GM23338 (cell line): ENCODE measurements at regions not wholly inside any gene's neighbourhood (a gene's known extent, or its start where the extent isn't known, plus 50 kb on each side); places are given as distances from the start of the nearest gene placed in this dataset.

ENCODE experiments used
- ATAC-seq: fragments of 200-7000 bp; cut with Tn5 transposase; 3 replicates; pipeline ENCODE4 v1.9.1; 2020
- DNase-seq: peaks from one replicate; pipeline ENCODE4 v3.0.0-alpha.2; 2015; ENCODE audit warnings: low spot score
- H2AFZ ChIP-seq: fragments of 200-600 bp; sonication (generic); 2 replicates; pipeline ENCODE4 v1.8.0; 2016; ENCODE audit warnings: antibody characterized with exemption, mild to moderate bottlenecking, moderate library complexity
- H3F3A ChIP-seq: fragments of 200-600 bp; sonication (generic); replicated peaks from 2 replicates; pipeline ENCODE4 v1.8.0; 2017; ENCODE audit warnings: antibody characterized with exemption, mixed run types, low read depth
- H3K27ac ChIP-seq: fragments of 200-600 bp; sonication (generic); 2 replicates; pipeline ENCODE4 v1.6.1; 2016; ENCODE audit warnings: low read depth
- H3K27me3 ChIP-seq: fragments of 200-600 bp; sonication (generic); 2 replicates; pipeline ENCODE4 v1.8.0; 2016; ENCODE audit warnings: mild to moderate bottlenecking, mixed run types, moderate library complexity; ENCODE audit not compliant: insufficient read depth
- H3K36me3 ChIP-seq: fragments of 200-600 bp; sonication (generic); 2 replicates; pipeline ENCODE4 v1.8.0; 2016; ENCODE audit warnings: mild to moderate bottlenecking; ENCODE audit not compliant: insufficient read depth
- H3K4me1 ChIP-seq: fragments of 200-600 bp; sonication (generic); 2 replicates; pipeline ENCODE4 v1.8.0; 2016; ENCODE audit warnings: mild to moderate bottlenecking, moderate library complexity; ENCODE audit not compliant: insufficient read depth
- H3K4me2 ChIP-seq: fragments of 200-600 bp; sonication (generic); 2 replicates; pipeline ENCODE4 v1.7.1; 2017; ENCODE audit warnings: mixed run types
- H3K4me3 ChIP-seq: fragments of 200-600 bp; sonication (generic); 2 replicates; pipeline ENCODE4 v1.6.1; 2016; ENCODE audit warnings: mixed run types
- H3K79me2 ChIP-seq: fragments of 200-600 bp; sonication (generic); replicated peaks from 2 replicates; pipeline ENCODE4 v1.8.0; 2017; ENCODE audit warnings: mild to moderate bottlenecking; ENCODE audit not compliant: insufficient read depth
- H3K9me2 ChIP-seq: fragments of 200-600 bp; sonication (generic); 2 replicates; pipeline ENCODE4 v1.8.0; 2017; ENCODE audit not compliant: insufficient read depth
- H4K20me1 ChIP-seq: fragments of 200-600 bp; sonication (generic); replicated peaks from 2 replicates; pipeline ENCODE4 v1.8.0; 2017; ENCODE audit warnings: mild to moderate bottlenecking; ENCODE audit not compliant: insufficient read depth
- H3K27ac Mint-ChIP-seq: 2 replicates; pipeline ENCODE4 v1.8.0; 2020; ENCODE audit warnings: inconsistent platforms, mild to moderate bottlenecking, moderate library complexity, mixed read lengths
- H3K27me3 Mint-ChIP-seq: 3 replicates; pipeline ENCODE4 v1.8.0; 2022; ENCODE audit warnings: low read depth, mild to moderate bottlenecking, moderate library complexity, mixed read lengths, inconsistent platforms; ENCODE audit not compliant: insufficient read depth, poor library complexity
- H3K36me3 Mint-ChIP-seq: 3 replicates; pipeline ENCODE4 v1.8.0; 2021; ENCODE audit warnings: low read depth, mild to moderate bottlenecking, inconsistent platforms, moderate library complexity, mixed read lengths
- H3K4me1 Mint-ChIP-seq: 3 replicates; pipeline ENCODE4 v1.8.0; 2020; ENCODE audit warnings: mild to moderate bottlenecking, inconsistent platforms, mixed read lengths
- H3K4me3 Mint-ChIP-seq: 3 replicates; pipeline ENCODE4 v1.8.0; 2021; ENCODE audit warnings: moderate library complexity, mild to moderate bottlenecking, inconsistent platforms, mixed read lengths
- H3K9me3 Mint-ChIP-seq: 3 replicates; pipeline ENCODE4 v1.8.0; 2020; ENCODE audit warnings: moderate library complexity, mild to moderate bottlenecking, inconsistent platforms, mixed read lengths
- ZNF331 ChIP-seq: fragments of 250-450 bp; sonication (Bioruptor Pico); IDR thresholded peaks from 2 replicates; pipeline ENCODE4 v1.5.0; 2020; ENCODE audit warnings: low read depth, mild to moderate bottlenecking, moderate library complexity
- TF ChIP-seq, protein P1 (sequence below): IDR thresholded peaks from 2 replicates; pipeline ENCODE4 v1.6.1; 2016; ENCODE audit warnings: antibody characterized with exemption
- TF ChIP-seq, protein P2 (sequence below): fragments of 250-450 bp; sonication (Bioruptor Pico); IDR thresholded peaks from 2 replicates; pipeline ENCODE4 v1.5.0; 2020; ENCODE audit warnings: mild to moderate bottlenecking, moderate library complexity
- TF ChIP-seq, protein P3 (sequence below), 2 experiments: fragments of 200-600 bp in 1 of 2; sonication (generic) in 1 of 2; conservative IDR thresholded peaks; 2 replicates each; pipeline versions ENCODE4 v1.5.1 to v1.6.1; 2016 to 2017; ENCODE audit warnings: antibody characterized with exemption in 2 of 2, low read depth in 2 of 2, mild to moderate bottlenecking in 2 of 2, moderate library complexity in 1 of 2

DNA sequence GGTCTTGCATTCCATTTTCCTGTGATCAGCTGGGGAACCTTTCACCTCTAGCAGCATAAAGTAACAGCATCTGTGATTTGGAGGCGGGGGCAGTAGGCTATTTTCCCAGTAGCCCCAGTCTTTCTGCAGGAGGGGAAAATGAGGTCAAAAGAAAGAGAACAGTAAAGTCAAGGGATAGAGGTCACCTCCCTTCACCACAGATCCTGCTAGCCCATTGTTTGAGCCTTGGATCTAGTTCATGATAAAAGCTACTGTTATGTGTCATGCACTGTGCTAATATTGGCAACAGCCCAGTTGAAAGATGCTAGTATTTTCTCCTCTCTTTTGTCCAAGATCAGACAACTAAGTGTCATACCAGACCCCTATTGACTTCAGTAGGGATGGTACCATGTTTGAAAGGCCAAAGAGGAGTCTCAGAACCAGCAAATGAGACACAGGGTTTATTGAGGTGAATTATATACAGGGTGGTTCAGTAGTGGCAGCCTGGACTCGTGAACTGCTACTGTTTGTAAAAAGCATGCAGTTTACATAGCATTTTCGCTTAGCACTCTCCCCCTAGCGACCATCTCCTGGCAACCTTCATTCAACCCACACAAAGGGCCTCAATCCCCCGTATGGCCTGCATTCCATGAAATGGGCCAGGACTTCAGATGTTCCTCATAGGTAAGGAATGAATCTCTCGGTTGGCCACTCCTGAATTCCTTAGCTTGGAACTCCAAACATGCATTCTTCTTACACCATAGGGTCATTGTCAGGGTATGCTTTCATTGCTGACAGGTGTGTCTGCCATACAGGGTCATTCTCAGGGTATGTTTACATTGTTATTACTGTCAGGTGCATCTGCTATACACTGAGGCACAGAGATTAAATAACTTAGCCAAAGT lies 170.0 kb upstream of the FRMPD4 start:
- no peak overlapping the region for H3K27ac Mint-ChIP-seq
- Histone ChIP-seq H3K4me2 (no peak overlapping the region), H3K79me2 (no peaks in the 10 kb centered on the region), H2AFZ (no peak overlapping the region), H3K4me3 (no peak overlapping the region), H3K36me3 (no peaks in the 10 kb centered on the region), H3K9me2 (no peaks in the 10 kb centered on the region), H3K4me1 (no peaks in the 10 kb centered on the region), H3K27ac (no peak overlapping the region), H3K27me3 (no peaks in the 10 kb centered on the region), H3F3A (no peaks in the 10 kb centered on the region), H4K20me1 (no peaks in the 10 kb centered on the region)
- H3K27me3 Mint-ChIP-seq = no peaks in the 10 kb centered on the region
- TF ChIP-seq, protein P1, sequence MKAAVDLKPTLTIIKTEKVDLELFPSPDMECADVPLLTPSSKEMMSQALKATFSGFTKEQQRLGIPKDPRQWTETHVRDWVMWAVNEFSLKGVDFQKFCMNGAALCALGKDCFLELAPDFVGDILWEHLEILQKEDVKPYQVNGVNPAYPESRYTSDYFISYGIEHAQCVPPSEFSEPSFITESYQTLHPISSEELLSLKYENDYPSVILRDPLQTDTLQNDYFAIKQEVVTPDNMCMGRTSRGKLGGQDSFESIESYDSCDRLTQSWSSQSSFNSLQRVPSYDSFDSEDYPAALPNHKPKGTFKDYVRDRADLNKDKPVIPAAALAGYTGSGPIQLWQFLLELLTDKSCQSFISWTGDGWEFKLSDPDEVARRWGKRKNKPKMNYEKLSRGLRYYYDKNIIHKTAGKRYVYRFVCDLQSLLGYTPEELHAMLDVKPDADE = no peak
- TF ChIP-seq, protein P2, sequence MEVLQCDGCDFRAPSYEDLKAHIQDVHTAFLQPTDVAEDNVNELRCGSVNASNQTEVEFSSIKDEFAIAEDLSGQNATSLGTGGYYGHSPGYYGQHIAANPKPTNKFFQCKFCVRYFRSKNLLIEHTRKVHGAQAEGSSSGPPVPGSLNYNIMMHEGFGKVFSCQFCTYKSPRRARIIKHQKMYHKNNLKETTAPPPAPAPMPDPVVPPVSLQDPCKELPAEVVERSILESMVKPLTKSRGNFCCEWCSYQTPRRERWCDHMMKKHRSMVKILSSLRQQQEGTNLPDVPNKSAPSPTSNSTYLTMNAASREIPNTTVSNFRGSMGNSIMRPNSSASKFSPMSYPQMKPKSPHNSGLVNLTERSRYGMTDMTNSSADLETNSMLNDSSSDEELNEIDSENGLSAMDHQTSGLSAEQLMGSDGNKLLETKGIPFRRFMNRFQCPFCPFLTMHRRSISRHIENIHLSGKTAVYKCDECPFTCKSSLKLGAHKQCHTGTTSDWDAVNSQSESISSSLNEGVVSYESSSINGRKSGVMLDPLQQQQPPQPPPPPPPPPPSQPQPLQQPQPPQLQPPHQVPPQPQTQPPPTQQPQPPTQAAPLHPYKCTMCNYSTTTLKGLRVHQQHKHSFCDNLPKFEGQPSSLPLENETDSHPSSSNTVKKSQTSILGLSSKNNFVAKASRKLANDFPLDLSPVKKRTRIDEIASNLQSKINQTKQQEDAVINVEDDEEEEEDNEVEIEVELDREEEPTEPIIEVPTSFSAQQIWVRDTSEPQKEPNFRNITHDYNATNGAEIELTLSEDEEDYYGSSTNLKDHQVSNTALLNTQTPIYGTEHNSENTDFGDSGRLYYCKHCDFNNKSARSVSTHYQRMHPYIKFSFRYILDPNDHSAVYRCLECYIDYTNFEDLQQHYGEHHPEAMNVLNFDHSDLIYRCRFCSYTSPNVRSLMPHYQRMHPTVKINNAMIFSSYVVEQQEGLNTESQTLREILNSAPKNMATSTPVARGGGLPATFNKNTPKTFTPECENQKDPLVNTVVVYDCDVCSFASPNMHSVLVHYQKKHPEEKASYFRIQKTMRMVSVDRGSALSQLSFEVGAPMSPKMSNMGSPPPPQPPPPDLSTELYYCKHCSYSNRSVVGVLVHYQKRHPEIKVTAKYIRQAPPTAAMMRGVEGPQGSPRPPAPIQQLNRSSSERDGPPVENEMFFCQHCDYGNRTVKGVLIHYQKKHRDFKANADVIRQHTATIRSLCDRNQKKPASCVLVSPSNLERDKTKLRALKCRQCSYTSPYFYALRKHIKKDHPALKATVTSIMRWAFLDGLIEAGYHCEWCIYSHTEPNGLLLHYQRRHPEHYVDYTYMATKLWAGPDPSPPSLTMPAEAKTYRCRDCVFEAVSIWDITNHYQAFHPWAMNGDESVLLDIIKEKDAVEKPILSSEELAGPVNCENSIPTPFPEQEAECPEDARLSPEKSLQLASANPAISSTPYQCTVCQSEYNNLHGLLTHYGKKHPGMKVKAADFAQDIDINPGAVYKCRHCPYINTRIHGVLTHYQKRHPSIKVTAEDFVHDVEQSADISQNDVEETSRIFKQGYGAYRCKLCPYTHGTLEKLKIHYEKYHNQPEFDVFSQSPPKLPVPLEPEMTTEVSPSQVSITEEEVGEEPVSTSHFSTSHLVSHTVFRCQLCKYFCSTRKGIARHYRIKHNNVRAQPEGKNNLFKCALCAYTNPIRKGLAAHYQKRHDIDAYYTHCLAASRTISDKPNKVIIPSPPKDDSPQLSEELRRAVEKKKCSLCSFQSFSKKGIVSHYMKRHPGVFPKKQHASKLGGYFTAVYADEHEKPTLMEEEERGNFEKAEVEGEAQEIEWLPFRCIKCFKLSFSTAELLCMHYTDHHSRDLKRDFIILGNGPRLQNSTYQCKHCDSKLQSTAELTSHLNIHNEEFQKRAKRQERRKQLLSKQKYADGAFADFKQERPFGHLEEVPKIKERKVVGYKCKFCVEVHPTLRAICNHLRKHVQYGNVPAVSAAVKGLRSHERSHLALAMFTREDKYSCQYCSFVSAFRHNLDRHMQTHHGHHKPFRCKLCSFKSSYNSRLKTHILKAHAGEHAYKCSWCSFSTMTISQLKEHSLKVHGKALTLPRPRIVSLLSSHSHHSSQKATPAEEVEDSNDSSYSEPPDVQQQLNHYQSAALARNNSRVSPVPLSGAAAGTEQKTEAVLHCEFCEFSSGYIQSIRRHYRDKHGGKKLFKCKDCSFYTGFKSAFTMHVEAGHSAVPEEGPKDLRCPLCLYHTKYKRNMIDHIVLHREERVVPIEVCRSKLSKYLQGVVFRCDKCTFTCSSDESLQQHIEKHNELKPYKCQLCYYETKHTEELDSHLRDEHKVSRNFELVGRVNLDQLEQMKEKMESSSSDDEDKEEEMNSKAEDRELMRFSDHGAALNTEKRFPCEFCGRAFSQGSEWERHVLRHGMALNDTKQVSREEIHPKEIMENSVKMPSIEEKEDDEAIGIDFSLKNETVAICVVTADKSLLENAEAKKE (CRISPR knock-in tag) = no peak
- no peak for TF ChIP-seq ZNF331
- TF ChIP-seq, protein P3, sequence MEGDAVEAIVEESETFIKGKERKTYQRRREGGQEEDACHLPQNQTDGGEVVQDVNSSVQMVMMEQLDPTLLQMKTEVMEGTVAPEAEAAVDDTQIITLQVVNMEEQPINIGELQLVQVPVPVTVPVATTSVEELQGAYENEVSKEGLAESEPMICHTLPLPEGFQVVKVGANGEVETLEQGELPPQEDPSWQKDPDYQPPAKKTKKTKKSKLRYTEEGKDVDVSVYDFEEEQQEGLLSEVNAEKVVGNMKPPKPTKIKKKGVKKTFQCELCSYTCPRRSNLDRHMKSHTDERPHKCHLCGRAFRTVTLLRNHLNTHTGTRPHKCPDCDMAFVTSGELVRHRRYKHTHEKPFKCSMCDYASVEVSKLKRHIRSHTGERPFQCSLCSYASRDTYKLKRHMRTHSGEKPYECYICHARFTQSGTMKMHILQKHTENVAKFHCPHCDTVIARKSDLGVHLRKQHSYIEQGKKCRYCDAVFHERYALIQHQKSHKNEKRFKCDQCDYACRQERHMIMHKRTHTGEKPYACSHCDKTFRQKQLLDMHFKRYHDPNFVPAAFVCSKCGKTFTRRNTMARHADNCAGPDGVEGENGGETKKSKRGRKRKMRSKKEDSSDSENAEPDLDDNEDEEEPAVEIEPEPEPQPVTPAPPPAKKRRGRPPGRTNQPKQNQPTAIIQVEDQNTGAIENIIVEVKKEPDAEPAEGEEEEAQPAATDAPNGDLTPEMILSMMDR (conservative IDR thresholded peaks at IDR 0.05; ENCODE audit: low read depth in 2 of 2) = no peak
- no peak overlapping the region for H3K4me3 Mint-ChIP-seq
- no peaks in the 10 kb centered on the region for H3K9me3 Mint-ChIP-seq
- H3K36me3 Mint-ChIP-seq = no peaks in the 10 kb centered on the region
- DNase-seq = peak; percentile 17
- H3K4me1 Mint-ChIP-seq = no peaks in the 10 kb centered on the region
- no peak for ATAC-seq
